Tibial artery (tissue), 4 donors: ENCODE measurements at regions not wholly inside any gene's neighbourhood (a gene's known extent, or its start where the extent isn't known, plus 50 kb on each side); places are given as distances from the start of the nearest gene placed in this dataset.

Source experiments
- DNase-seq, 2 donors: peaks; one replicate each; pipeline ENCODE4 v3.0.0-alpha.2; 2019
- H3K27ac ChIP-seq, 2 donors: fragments of 200-600 bp; sonication (generic) in 1 of 2; 1 replicate in 1 of 2; 2 replicates in 1 of 2; pipeline ENCODE4 v1.5.1; 2018 to 2019; ENCODE audit warnings: mild to moderate bottlenecking in 1 of 2
- H3K27me3 ChIP-seq, 2 donors: fragments of 200-600 bp; sonication (generic) in 1 of 2; one replicate each; pipeline versions ENCODE4 v1.5.1 to v1.6.0; 2016 to 2019
- H3K36me3 ChIP-seq, 3 donors: fragments of 200-600 bp; sonication (generic) in 2 of 3; one replicate each; pipeline ENCODE4 v1.5.1; 2016 to 2019; ENCODE audit warnings: mild to moderate bottlenecking in 2 of 3
- H3K4me1 ChIP-seq, 4 donors: fragments of 200-600 bp; sonication (generic) in 2 of 4; 1 replicate in 3 of 4; 2 replicates in 1 of 4; pipeline ENCODE4 v1.5.1; 2016 to 2019
- H3K4me3 ChIP-seq, 2 donors: fragments of 200-600 bp; sonication (generic) in 1 of 2; 1 replicate in 1 of 2; 2 replicates in 1 of 2; pipeline ENCODE4 v1.5.1; 2018 to 2019; ENCODE audit warnings: mild to moderate bottlenecking in 2 of 2
- H3K9me3 ChIP-seq, 3 donors: fragments of 200-600 bp; sonication (generic) in 1 of 3; one replicate each; pipeline ENCODE4 v1.5.1; 2016 to 2019
- CTCF ChIP-seq, 2 experiments: fragments of 200-600 bp in 1 of 2; fragments of 450-650 bp in 1 of 2; IDR thresholded peaks; one replicate each; pipeline ENCODE4 v1.5.1; 2017 to 2019; ENCODE audit warnings: antibody characterized with exemption in 2 of 2, mild to moderate bottlenecking in 1 of 2, moderate library complexity in 1 of 2
- intact Hi-C: fragments of 100-400 bp; cut with DNase I; formaldehyde crosslinking; loops from one replicate; pipeline ENCODE4 v1.15.0; 2023; ENCODE audit warnings: low total_unique reads

GRCh38 chr1:73331726-73332125, 866.2 kb downstream of the LRRIQ3 start:
- intact Hi-C loops, result no loop called here

GRCh38 chr1:73327998-73328397, 870.0 kb downstream of the LRRIQ3 start:
- intact Hi-C loops, result no loop called here
- DNase-seq, result no peak
- H3K4me3 ChIP-seq, result no peak overlapping the region
- TF ChIP-seq CTCF (IDR thresholded peaks at IDR 0.05), result no peak
- no peaks in the 10 kb centered on the region for H3K4me1 ChIP-seq
- H3K9me3 ChIP-seq, result peaks cover 0 to 19% (median 12%) of the 10 kb centered on the region in 3 donors
- H3K27me3 ChIP-seq, result no peaks in the 10 kb centered on the region
- H3K27ac ChIP-seq, result no peak overlapping the region
- H3K36me3 ChIP-seq, result no peaks in the 10 kb centered on the region

More at GRCh38 chr1:73331726-73332125, 866.2 kb downstream of the LRRIQ3 start:
- Histone ChIP-seq H3K9me3 (peaks cover 0 to 14% (median 12%) of the 10 kb centered on the region in 3 donors), H3K4me3 (no peak overlapping the region), H3K4me1 (no peaks in the 10 kb centered on the region), H3K36me3 (no peaks in the 10 kb centered on the region), H3K27me3 (no peaks in the 10 kb centered on the region), H3K27ac (no peak overlapping the region)
- TF ChIP-seq CTCF (IDR thresholded peaks at IDR 0.05), result no peak
- no peak for DNase-seq

- no peaks in the 10 kb centered on the region for H3K36me3 ChIP-seq
- no peaks in the 10 kb centered on the region for H3K27me3 ChIP-seq
- peaks cover 0 to 19% (median 12%) of the 10 kb centered on the region in 3 donors for H3K9me3 ChIP-seq
- DNase-seq, result no peak
- no peak overlapping the region for H3K4me3 ChIP-seq
- TF ChIP-seq CTCF (IDR thresholded peaks at IDR 0.05), result no peak
- no peaks in the 10 kb centered on the region for H3K4me1 ChIP-seq
- intact Hi-C loops, result no loop called here
- H3K27ac ChIP-seq, result no peak overlapping the region
Measured at GRCh38 chr1:73327180-73327793, 870.7 kb downstream of the LRRIQ3 start.

GRCh38 chr1:73326663-73327062, 871.3 kb downstream of the LRRIQ3 start:
- H3K36me3 ChIP-seq, result no peaks in the 10 kb centered on the region
- no peaks in the 10 kb centered on the region for H3K27me3 ChIP-seq
- no peak for DNase-seq
- peaks cover 0 to 15% (median 8%) of the 10 kb centered on the region in 3 donors for H3K9me3 ChIP-seq
- intact Hi-C loops, result no loop called here
- H3K4me1 ChIP-seq, result no peaks in the 10 kb centered on the region
- TF ChIP-seq CTCF (IDR thresholded peaks at IDR 0.05), result no peak
- no peak overlapping the region for H3K4me3 ChIP-seq
- no peak overlapping the region for H3K27ac ChIP-seq

- no peak for TF ChIP-seq CTCF (IDR thresholded peaks at IDR 0.05)
- H3K4me3 ChIP-seq, result no peak overlapping the region
- intact Hi-C loops, result no loop called here
- H3K27ac ChIP-seq, result no peak overlapping the region
- no peaks in the 10 kb centered on the region for H3K36me3 ChIP-seq
- DNase-seq, result no peak
- H3K4me1 ChIP-seq, result peaks cover 0 to 7% (median 0%) of the 10 kb centered on the region in 4 donors
- H3K27me3 ChIP-seq, result no peaks in the 10 kb centered on the region
- H3K9me3 ChIP-seq, result no peaks in the 10 kb centered on the region
Measured at GRCh38 chr1:73310797-73311381, 887.1 kb downstream of the LRRIQ3 start.
